BLaER1 treated with 17β-estradiol and CSF1 and Interleukin-3, amounts not matched to agents 10 nM and 100 nM (cell line): ENCODE measurements at regions not wholly inside any gene's neighbourhood (a gene's known extent, or its start where the extent isn't known, plus 50 kb on each side); places are given as distances from the start of the nearest gene placed in this dataset.

Experiments used
- H3K27ac ChIP-seq, 11 experiments: shearing (Covaris generic); formaldehyde crosslinking; 2 replicates each; pipeline ENCODE4 v1.8.1; 2022
- H3K27me3 ChIP-seq, 11 experiments: shearing (Covaris generic); formaldehyde crosslinking; 2 replicates each; pipeline ENCODE4 v1.8.1; 2022
- H3K36me3 ChIP-seq, 11 experiments: shearing (Covaris generic); formaldehyde crosslinking; 2 replicates each; pipeline ENCODE4 v1.8.1; 2022
- H3K4me1 ChIP-seq, 10 experiments: shearing (Covaris generic); formaldehyde crosslinking; 2 replicates each; pipeline ENCODE4 v1.8.1; 2022
- H3K4me2 ChIP-seq, 11 experiments: shearing (Covaris generic); formaldehyde crosslinking; 2 replicates each; pipeline ENCODE4 v1.8.1; 2022
- H3K4me3 ChIP-seq, 10 experiments: shearing (Covaris generic); formaldehyde crosslinking; 2 replicates each; pipeline ENCODE4 v1.8.1; 2022
- H3K9ac ChIP-seq, 11 experiments: shearing (Covaris generic); formaldehyde crosslinking; 2 replicates each; pipeline ENCODE4 v1.8.1; 2022
- H3K9me3 ChIP-seq, 11 experiments: shearing (Covaris generic); formaldehyde crosslinking; replicated peaks in 1 of 11; 2 replicates each; pipeline ENCODE4 v1.8.1; 2022
- H4K20me1 ChIP-seq, 11 experiments: shearing (Covaris generic); formaldehyde crosslinking; 2 replicates each; pipeline ENCODE4 v1.8.1; 2022
- Cebpa-rat ChIP-seq, 11 experiments: shearing (Covaris generic); IDR thresholded peaks; 2 replicates each; pipeline ENCODE4 v1.8.1; 2022

DNA sequence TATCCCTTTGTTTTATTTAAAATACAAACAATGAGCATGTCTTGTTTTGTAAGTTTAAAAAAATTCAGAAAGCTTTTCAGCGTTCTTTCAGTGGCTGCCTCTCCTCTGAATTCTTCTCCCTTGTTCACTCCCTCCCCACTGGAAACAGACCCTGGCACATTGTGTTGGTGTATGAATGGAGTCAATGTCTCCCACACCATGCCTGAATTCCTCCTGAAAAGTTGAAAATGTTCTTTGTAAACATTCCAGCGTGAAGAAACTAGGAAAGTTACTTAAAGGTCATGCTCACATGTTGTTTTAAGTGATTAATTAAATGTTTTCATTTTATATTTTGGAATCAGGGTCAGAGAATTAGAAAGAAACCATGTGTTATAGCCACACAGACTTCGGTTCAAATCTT is 136.9 kb upstream of the DYNLRB2 start:
- Histone ChIP-seq H3K36me3 (no peaks in the 10 kb centered on the region), H3K4me1 (no peaks in the 10 kb centered on the region), H3K4me3 (no peak overlapping the region), H3K27ac (no peak overlapping the region), H3K27me3 (no peaks in the 10 kb centered on the region), H3K9ac (no peak overlapping the region), H3K9me3 (no peaks in the 10 kb centered on the region), H3K4me2 (no peak overlapping the region), H4K20me1 (no peaks in the 10 kb centered on the region)
- no peak for TF ChIP-seq Cebpa-rat (IDR thresholded peaks at IDR 0.05)

DNA sequence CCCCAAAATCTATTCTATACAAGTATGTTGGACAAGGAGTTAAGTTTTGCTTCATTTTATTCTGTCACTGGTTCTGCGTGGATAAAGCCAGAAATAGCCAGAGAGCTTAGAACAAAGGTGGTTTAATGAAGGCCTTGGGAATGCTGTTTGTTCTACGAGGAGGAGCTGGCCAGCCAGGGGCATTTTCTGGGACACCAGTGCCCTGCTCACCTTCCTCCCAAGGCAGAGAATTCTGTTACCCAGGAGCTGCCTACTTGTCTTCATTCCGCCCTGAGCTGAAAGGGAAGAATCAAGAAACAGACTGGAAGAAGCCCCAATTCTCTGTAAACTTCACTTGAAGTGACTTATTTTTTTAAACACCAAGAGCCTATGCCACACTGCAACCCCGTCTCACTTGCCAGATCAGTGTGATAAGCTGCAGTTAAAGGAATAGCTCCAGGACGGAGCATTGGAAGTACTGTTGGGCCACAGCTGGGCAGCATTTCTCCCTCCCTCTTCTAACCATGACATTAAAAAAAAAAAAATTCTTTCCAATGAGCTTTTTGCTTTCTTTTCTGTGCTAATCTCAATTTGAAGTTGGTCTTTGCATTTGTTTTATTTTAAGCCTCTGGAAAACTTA is 149.8 kb upstream of the DYNLRB2 start:
- no peaks in the 10 kb centered on the region for H3K4me1 ChIP-seq
- H3K4me3 ChIP-seq = no peak overlapping the region
- H3K27ac ChIP-seq = no peak overlapping the region
- H3K27me3 ChIP-seq = no peaks in the 10 kb centered on the region
- peaks cover 0 to 5% (median 0%) of the 10 kb centered on the region in 11 experiments; a peak in 3 of 22 replicates for H3K9me3 ChIP-seq
- no peak for TF ChIP-seq Cebpa-rat (IDR thresholded peaks at IDR 0.05)
- no peaks in the 10 kb centered on the region; a peak in 1 of 22 replicates for H4K20me1 ChIP-seq
- no peak overlapping the region for H3K9ac ChIP-seq
- no peaks in the 10 kb centered on the region for H3K36me3 ChIP-seq
- no peak overlapping the region for H3K4me2 ChIP-seq

DNA sequence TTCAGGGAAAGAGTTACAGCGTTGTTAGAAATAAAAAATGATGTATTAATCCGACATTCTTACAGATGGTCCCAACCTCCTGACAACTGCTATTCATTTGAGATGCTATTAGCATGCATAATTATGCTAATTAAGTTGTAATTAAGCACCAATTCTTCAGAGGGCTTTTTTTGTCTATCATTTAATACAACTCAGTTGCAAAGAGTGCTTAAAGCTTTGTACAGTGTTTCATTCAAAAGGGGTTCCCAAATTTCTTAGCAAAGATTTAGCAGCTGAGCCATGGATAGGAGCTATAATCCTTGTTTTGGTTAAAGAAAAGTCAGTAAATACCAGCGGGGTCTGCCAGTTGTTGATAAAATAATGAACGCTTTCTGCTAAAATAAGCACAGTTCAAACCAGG is 150.7 kb upstream of the DYNLRB2 start:
- Histone ChIP-seq H3K36me3 (no peaks in the 10 kb centered on the region), H3K9ac (no peak overlapping the region), H4K20me1 (no peaks in the 10 kb centered on the region; a peak in 1 of 22 replicates), H3K27ac (no peak overlapping the region), H3K4me1 (no peaks in the 10 kb centered on the region), H3K27me3 (no peaks in the 10 kb centered on the region), H3K4me3 (no peak overlapping the region), H3K4me2 (no peak overlapping the region), H3K9me3 (peaks cover 0 to under 1% (median 0%) of the 10 kb centered on the region in 11 experiments; a peak in 1 of 22 replicates)
- TF ChIP-seq Cebpa-rat (IDR thresholded peaks at IDR 0.05) = no peak

DNA sequence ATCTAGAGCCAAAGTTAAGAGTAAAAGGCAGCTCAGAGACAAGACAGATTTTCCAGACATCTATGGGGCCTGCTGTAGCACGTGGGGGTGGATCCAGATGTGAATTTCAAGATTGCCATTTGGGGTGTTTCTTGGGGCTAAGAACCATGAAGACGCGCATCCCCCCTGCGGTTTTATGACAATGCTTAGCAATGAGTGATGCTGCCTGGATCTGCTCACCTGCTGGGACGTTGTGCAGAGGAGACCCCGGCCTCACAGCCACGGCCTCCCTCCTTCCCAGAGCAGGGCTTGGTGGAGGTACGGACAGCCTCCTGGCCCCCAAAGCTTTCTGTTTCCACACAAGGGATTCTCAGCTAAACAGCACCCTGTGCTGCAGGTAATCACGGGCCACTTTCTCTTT is 151.5 kb upstream of the DYNLRB2 start:
- H3K4me2 ChIP-seq = no peak overlapping the region
- no peaks in the 10 kb centered on the region; a peak in 1 of 22 replicates for H4K20me1 ChIP-seq
- no peaks in the 10 kb centered on the region for H3K4me1 ChIP-seq
- H3K36me3 ChIP-seq = no peaks in the 10 kb centered on the region
- no peaks in the 10 kb centered on the region for H3K9me3 ChIP-seq
- H3K27me3 ChIP-seq = no peaks in the 10 kb centered on the region
- no peak overlapping the region for H3K4me3 ChIP-seq
- H3K27ac ChIP-seq = no peak overlapping the region
- TF ChIP-seq Cebpa-rat (IDR thresholded peaks at IDR 0.05) = no peak
- no peak overlapping the region for H3K9ac ChIP-seq

DNA sequence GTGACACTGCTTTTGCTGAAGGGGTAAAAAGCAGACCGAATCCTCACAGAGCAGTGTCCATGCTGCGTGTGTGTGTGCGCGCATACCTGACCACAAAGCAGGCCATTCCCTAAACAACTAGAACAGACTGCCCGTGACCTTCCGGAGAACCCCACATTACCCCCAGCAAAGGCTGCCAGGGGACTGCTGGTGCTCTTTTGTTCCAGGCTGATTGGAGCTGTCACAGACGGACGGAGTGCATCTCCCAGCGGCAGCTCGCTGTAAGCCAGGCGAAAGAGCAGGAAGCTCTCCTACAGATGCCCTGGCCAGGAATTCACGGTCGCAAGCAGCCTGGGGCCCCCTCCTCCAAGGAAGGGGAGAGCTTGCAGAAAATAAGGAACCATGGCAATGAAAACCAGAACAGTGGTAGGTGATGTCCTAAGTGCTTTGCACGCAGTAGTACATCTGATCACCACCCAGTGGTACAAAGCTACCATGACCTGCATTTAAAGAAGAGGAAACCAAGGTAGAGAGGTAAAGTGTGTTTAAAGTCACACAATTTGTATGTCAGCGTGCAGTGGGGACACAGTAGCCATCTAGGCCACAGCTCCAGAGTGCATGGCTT is 153.4 kb upstream of the DYNLRB2 start:
- no peaks in the 10 kb centered on the region for H3K27me3 ChIP-seq
- no peak overlapping the region for H3K27ac ChIP-seq
- H3K4me1 ChIP-seq = no peaks in the 10 kb centered on the region
- no peak overlapping the region for H3K9ac ChIP-seq
- H3K36me3 ChIP-seq = no peaks in the 10 kb centered on the region
- H3K4me3 ChIP-seq = no peak overlapping the region
- no peak for TF ChIP-seq Cebpa-rat (IDR thresholded peaks at IDR 0.05)
- H3K4me2 ChIP-seq = no peak overlapping the region
- H3K9me3 ChIP-seq = no peaks in the 10 kb centered on the region
- no peaks in the 10 kb centered on the region; a peak in 1 of 22 replicates for H4K20me1 ChIP-seq

DNA sequence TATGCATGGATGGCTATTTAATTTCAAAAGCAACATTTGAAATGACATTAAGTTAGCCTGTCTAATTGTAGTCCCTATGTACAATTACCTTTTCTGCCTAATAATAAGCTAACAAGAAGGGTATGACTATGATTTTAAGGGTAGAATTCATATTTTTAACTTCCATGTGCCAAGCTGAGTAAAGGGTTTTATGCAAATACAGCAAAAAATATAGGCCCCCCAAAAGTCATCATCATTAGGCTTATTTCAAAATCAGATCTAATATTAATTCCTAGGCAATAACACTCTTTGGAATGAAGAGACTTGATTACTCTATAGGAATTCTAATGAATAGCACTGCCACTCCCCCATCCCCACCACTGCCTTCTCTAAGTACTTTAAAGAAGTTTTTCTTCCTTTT is 155.9 kb upstream of the DYNLRB2 start:
- Histone ChIP-seq H3K36me3 (no peaks in the 10 kb centered on the region), H3K9ac (no peak overlapping the region), H3K27me3 (no peaks in the 10 kb centered on the region), H3K4me2 (no peak overlapping the region), H3K9me3 (no peaks in the 10 kb centered on the region), H3K27ac (no peak overlapping the region), H3K4me1 (no peaks in the 10 kb centered on the region), H3K4me3 (no peak overlapping the region), H4K20me1 (no peaks in the 10 kb centered on the region; a peak in 1 of 22 replicates)
- TF ChIP-seq Cebpa-rat (IDR thresholded peaks at IDR 0.05) = no peak

DNA sequence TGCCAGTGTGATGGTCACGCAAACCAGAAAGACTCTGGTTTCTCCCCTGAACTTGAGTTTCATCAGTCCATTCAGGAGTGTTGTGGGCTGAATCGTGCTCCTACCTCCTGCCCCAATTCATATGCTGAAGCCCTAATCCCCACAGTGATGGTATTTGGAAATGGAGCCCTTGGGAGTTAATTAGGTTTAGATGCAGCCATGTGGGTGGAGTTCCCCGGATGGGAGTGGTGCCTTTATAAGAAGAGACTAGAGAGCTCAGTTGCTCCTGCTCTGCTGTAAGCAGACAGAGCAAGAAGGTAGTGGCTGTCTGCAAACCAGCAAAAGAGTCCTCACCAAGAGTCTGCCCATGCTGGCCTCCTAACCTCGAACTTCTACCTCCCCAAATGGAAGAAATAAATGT is 160.3 kb upstream of the DYNLRB2 start:
- Histone ChIP-seq H3K9ac (no peak overlapping the region), H3K36me3 (no peaks in the 10 kb centered on the region), H3K9me3 (no peaks in the 10 kb centered on the region), H3K27ac (no peak overlapping the region), H3K4me3 (no peak overlapping the region), H3K27me3 (no peaks in the 10 kb centered on the region), H4K20me1 (no peaks in the 10 kb centered on the region), H3K4me2 (no peak overlapping the region), H3K4me1 (no peaks in the 10 kb centered on the region)
- TF ChIP-seq Cebpa-rat (IDR thresholded peaks at IDR 0.05) = no peak

DNA sequence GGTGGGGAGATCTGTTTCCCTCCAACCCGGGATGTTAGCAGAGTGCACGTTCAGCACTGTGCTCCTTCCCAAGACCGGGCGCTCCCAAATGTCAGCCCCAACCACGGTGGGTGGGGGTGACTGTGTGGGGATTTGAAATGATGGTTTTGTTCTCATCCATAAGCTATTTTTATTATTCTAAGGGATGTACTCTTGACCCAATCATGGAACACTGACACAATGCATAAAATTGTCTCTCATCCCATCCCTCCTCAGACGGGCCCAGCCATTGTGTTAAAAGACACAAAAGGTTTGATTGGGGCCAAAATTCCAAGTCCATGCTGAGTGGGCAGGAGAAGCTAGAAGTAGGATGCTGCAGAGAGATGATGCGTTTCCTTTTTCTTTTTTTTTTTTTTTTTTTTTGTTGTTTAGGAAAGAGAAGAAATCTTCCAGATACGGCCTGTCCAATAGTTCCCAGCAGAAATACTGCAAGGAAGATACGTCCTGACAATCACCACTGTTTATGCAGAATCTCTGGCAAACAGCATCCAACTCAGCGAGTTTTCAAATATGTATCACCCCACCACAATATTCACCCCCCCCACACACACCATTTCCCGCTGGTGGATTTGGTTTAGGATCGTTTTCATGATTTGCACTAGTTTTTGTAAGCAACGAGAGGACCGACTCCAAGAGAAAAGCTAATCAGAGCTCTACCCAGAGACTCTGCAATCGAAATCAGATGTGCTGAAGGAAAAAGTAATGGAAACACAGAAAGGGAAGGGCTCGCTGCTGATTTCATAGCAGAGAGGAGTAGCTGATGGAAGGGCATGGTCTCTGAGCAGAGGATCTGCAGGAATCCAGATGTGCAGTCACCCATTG is 163.5 kb upstream of the DYNLRB2 start:
- no peaks in the 10 kb centered on the region for H3K36me3 ChIP-seq
- peaks cover 0 to 1% (median 0%) of the 10 kb centered on the region in 10 experiments; a peak in 1 of 20 replicates for H3K4me1 ChIP-seq
- peaks cover 0 to 16% (median 11%) of the 10 kb centered on the region in 11 experiments; a peak in 15 of 22 replicates for H3K9me3 ChIP-seq
- H3K27me3 ChIP-seq = no peaks in the 10 kb centered on the region
- H3K27ac ChIP-seq = no peak overlapping the region
- H3K4me2 ChIP-seq = no peak overlapping the region
- H4K20me1 ChIP-seq = no peaks in the 10 kb centered on the region
- TF ChIP-seq Cebpa-rat (IDR thresholded peaks at IDR 0.05) = no peak
- no peak overlapping the region for H3K9ac ChIP-seq
- H3K4me3 ChIP-seq = no peak overlapping the region

DNA sequence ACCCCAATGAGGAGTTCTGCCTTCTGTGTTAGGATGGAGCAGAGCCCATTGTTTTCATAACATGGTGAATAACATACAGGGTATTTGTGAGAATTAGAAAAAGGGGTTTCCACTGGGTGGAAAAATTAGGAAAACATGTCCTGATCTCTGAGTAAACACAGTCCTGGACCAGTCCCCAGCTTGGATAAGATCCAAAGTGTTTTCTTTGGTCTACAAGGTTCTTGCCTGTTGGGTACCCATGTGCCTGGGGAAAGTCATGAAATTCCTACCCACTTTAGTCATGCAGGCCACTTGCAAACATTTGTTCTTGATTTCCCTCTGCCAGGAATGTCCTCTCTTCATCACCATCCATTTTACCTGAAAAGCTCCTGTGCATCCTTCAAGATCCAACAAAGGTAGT is 164.8 kb upstream of the DYNLRB2 start:
- H3K4me3 ChIP-seq = no peak overlapping the region
- TF ChIP-seq Cebpa-rat (IDR thresholded peaks at IDR 0.05) = no peak
- H4K20me1 ChIP-seq = no peaks in the 10 kb centered on the region
- H3K27ac ChIP-seq = no peak overlapping the region
- no peak overlapping the region for H3K4me2 ChIP-seq
- H3K4me1 ChIP-seq = peaks cover 0 to 8% (median 0%) of the 10 kb centered on the region in 10 experiments; a peak in 4 of 20 replicates
- no peaks in the 10 kb centered on the region for H3K36me3 ChIP-seq
- no peaks in the 10 kb centered on the region for H3K27me3 ChIP-seq
- H3K9ac ChIP-seq = no peak overlapping the region
- peaks cover 0 to 18% (median 12%) of the 10 kb centered on the region in 11 experiments; a peak in 15 of 22 replicates for H3K9me3 ChIP-seq
